Calu3 (cell line): ENCODE measurements at regions not wholly inside any gene's neighbourhood (a gene's known extent, or its start where the extent isn't known, plus 50 kb on each side); places are given as distances from the start of the nearest gene placed in this dataset.

ENCODE experiments used
- BruUV-seq: library from RNA; stranded (reverse); fragments of 400-500 nt; replicated peaks from 2 replicates; lab custom pipeline; 2021; lab: Mats Ljungman, UMichigan
- CTCF ChIA-PET: fragments of 300-600 bp; sonication (Branson Sonifier 250); formaldehyde crosslinking; loops from one replicate; lab custom pipeline; 2022; ENCODE audit warnings: antibody characterized with exemption; lab: Charles Lee
- DNase-seq: peaks from one replicate; pipeline ENCODE4 v3.0.0; 2022
- H3K27ac Mint-ChIP-seq: one replicate; pipeline ENCODE4 v1.8.0; 2022; ENCODE audit warnings: mixed read lengths; ENCODE audit not compliant: unreplicated experiment
- H3K27me3 Mint-ChIP-seq: one replicate; pipeline ENCODE4 v1.8.0; 2022; ENCODE audit warnings: mixed read lengths; ENCODE audit not compliant: unreplicated experiment
- H3K36me3 Mint-ChIP-seq: one replicate; pipeline ENCODE4 v1.8.0; 2022; ENCODE audit warnings: mild to moderate bottlenecking, moderate library complexity, mixed read lengths; ENCODE audit not compliant: insufficient read depth, unreplicated experiment
- H3K4me1 Mint-ChIP-seq: one replicate; pipeline ENCODE4 v1.8.0; 2022; ENCODE audit warnings: mild to moderate bottlenecking, low read depth, mixed read lengths; ENCODE audit not compliant: unreplicated experiment
- H3K4me3 Mint-ChIP-seq: one replicate; pipeline ENCODE4 v1.8.0; 2022; ENCODE audit warnings: mild to moderate bottlenecking, low read depth, moderate library complexity, mixed read lengths; ENCODE audit not compliant: unreplicated experiment
- H3K9me3 Mint-ChIP-seq: one replicate; pipeline ENCODE4 v1.8.0; 2022; ENCODE audit warnings: low read depth, mixed read lengths; ENCODE audit not compliant: unreplicated experiment
- CTCF ChIP-seq: fragments of 200-600 bp; IDR thresholded peaks from one replicate; pipeline ENCODE4 v1.8.0; 2022; ENCODE audit warnings: antibody characterized with exemption; ENCODE audit not compliant: unreplicated experiment
- intact Hi-C: fragments of 100-400 bp; cut with micrococcal nuclease; formaldehyde crosslinking; loops from one replicate; pipeline ENCODE4 v1.10.0; 2022; ENCODE audit not compliant: unreplicated experiment

DNA sequence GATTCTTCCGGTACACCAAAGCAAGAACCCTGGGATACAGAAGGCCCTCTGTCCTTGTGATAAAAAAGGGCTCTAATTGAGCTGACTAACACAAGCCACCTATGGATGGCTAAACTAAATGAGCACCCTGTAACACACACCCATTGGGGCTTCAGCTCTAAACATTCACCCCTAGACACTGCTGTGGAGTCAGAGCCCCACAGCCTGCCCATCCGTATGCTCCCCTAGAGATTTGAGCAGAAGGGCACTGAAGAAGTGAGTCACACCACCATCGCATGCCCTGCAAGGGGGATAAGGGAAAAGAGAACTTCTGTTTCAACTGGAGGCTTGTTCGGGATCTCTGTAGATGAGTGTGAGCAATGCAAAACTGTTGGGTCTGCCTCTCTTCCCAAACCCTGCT lies 545.2 kb downstream of the KCTD8 start:
- no peak for DNase-seq
- H3K27me3 Mint-ChIP-seq: no peaks in the 10 kb centered on the region
- CTCF ChIA-PET: no interaction called here
- no TSS peak for BruUV-seq
- no peak overlapping the region for H3K4me3 Mint-ChIP-seq
- TF ChIP-seq CTCF: no peak
- intact Hi-C loops: no loop called here
- H3K4me1 Mint-ChIP-seq: no peaks in the 10 kb centered on the region
- H3K27ac Mint-ChIP-seq: no peak overlapping the region
- peaks cover 10% of the 10 kb centered on the region for H3K9me3 Mint-ChIP-seq
- H3K36me3 Mint-ChIP-seq: no peaks in the 10 kb centered on the region

DNA sequence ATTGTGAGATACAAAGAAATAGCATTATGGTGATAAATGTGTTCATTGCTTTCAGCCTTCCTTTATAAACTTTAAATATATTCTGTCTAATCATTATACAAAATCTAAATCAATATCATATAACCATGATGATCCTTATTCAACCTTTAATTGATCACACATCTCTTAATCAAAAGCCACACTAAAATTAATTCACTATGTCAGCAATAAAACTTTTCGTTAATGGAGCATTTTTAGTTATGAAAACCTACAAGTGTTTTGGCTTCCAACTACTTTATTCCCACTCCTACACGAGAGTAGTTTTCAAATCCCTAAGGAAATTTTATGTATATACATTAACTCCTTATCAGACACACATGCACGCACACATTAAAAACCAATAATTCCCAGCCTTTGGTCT lies 530.2 kb downstream of the KCTD8 start:
- CTCF ChIA-PET: no interaction called here
- BruUV-seq: no TSS peak
- TF ChIP-seq CTCF: no peak
- Mint-ChIP-seq H3K36me3 (no peaks in the 10 kb centered on the region), H3K27me3 (no peaks in the 10 kb centered on the region), H3K27ac (no peak overlapping the region), H3K4me3 (no peak overlapping the region), H3K4me1 (no peaks in the 10 kb centered on the region), H3K9me3 (peaks cover 6% of the 10 kb centered on the region)
- intact Hi-C loops: no loop called here
- no peak for DNase-seq

DNA sequence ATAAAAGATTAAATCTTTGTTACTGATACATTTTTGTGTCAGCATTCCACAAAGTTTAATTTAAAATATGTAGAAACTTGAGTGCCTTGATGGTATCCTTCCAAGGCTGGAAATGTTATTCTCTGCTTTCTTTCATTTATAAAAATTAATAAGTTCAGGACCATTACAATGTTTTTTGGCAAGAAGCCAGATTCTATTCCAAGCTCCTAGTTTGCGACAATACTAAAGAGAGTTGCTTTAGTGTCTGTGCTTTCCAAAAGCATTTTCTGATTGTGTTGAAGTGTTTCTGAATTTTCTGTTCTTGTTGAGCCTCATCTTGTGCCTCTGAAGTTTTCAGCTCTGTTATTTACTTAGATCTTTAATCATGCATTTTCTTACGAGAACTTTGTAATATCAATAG lies 516.2 kb downstream of the KCTD8 start:
- TF ChIP-seq CTCF: no peak
- BruUV-seq: no TSS peak
- Mint-ChIP-seq H3K4me3 (no peak overlapping the region), H3K27ac (no peak overlapping the region), H3K36me3 (no peaks in the 10 kb centered on the region), H3K27me3 (no peaks in the 10 kb centered on the region), H3K4me1 (no peaks in the 10 kb centered on the region), H3K9me3 (no peaks in the 10 kb centered on the region)
- intact Hi-C loops: no loop called here
- CTCF ChIA-PET: no interaction called here
- no peak for DNase-seq

DNA sequence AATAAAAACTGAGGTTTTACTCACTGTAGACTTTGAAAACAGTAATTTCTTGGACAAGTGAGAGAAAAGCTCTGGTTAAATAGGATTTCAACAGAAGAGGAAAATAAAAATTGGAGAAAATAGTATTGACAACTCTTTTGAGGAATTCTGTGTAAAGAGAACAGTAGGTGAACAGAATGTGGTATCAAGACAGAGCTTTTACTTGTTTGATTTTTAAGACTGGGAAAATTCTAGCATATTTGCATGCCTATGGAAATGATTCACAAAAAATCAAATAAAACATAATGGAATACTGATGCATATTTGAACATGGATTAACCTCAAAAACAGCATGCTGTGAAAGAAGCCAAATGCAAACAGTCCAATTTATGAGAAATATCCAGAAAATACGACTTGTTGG lies 504.6 kb downstream of the KCTD8 start:
- Mint-ChIP-seq H3K27me3 (no peaks in the 10 kb centered on the region), H3K4me3 (no peak overlapping the region), H3K27ac (no peak overlapping the region), H3K36me3 (no peaks in the 10 kb centered on the region), H3K9me3 (peaks cover 9% of the 10 kb centered on the region), H3K4me1 (no peaks in the 10 kb centered on the region)
- no peak for TF ChIP-seq CTCF
- CTCF ChIA-PET: no interaction called here
- no TSS peak for BruUV-seq
- DNase-seq: no peak
- intact Hi-C loops: no loop called here
